ENCODE measurements at regions not wholly inside any gene's neighbourhood (a gene's known extent, or its start where the extent isn't known, plus 50 kb on each side); places are given as distances from the start of the nearest gene placed in this dataset.
A peak's percentile ranks its signal among the peaks of the same experiment; 100 is the strongest.

- no peak for DNase-seq (ENCODE audit: low read depth)
These were observed 52.5 kb upstream of the TTC29 start for GRCh38 chr4:146998157-146998556.

- DNase-seq (ENCODE audit: low read depth) = no peak
These were observed 58.5 kb upstream of the TTC29 start for GRCh38 chr4:147003956-147004809.

GRCh38 chr4:147006229-147006628 is 60.6 kb upstream of the TTC29 start:
- no peak for DNase-seq (ENCODE audit: low read depth)

GRCh38 chr4:147009875-147010274 is 64.2 kb upstream of the TTC29 start:
- no peak for DNase-seq (ENCODE audit: low read depth)

- no peak for DNase-seq (ENCODE audit: low read depth)
These were observed 65.7 kb upstream of the TTC29 start for GRCh38 chr4:147011411-147011810.

GRCh38 chr4:147012059-147012707 is 66.5 kb upstream of the TTC29 start:
- DNase-seq (ENCODE audit: low read depth) = no peak

- no peak for DNase-seq (ENCODE audit: low read depth)
These were observed 69.3 kb upstream of the TTC29 start for GRCh38 chr4:147014946-147015345.

GRCh38 chr4:147015491-147015890 is 69.8 kb upstream of the TTC29 start:
- DNase-seq (ENCODE audit: low read depth) = peak; percentile 32

- DNase-seq (ENCODE audit: low read depth) = no peak
These were observed 71.4 kb upstream of the TTC29 start for GRCh38 chr4:147017081-147017480.

- no peak for DNase-seq (ENCODE audit: low read depth)
These were observed 73.4 kb upstream of the TTC29 start for GRCh38 chr4:147019091-147019490.

- no peak for DNase-seq (ENCODE audit: low read depth)
These were observed 74.8 kb upstream of the TTC29 start for GRCh38 chr4:147020456-147020855.

- DNase-seq (ENCODE audit: low read depth) = no peak
These were observed 79.4 kb upstream of the TTC29 start for GRCh38 chr4:147025042-147025441.

GRCh38 chr4:147029296-147029695 is 83.6 kb upstream of the TTC29 start:
- no peak for DNase-seq (ENCODE audit: low read depth)

GRCh38 chr4:147034372-147034771 is 88.7 kb upstream of the TTC29 start:
- no peak for DNase-seq (ENCODE audit: low read depth)

GRCh38 chr4:147037069-147037468 is 91.4 kb upstream of the TTC29 start:
- no peak for DNase-seq (ENCODE audit: low read depth)

GRCh38 chr4:147039976-147040575 is 94.4 kb upstream of the TTC29 start:
- DNase-seq (ENCODE audit: low read depth) = no peak

- no peak for DNase-seq (ENCODE audit: low read depth)
These were observed 95.2 kb upstream of the TTC29 start for GRCh38 chr4:147040874-147041273.

- DNase-seq (ENCODE audit: low read depth) = no peak
These were observed 95.7 kb upstream of the TTC29 start for GRCh38 chr4:147041376-147041775.

GRCh38 chr4:147042046-147042445 is 96.4 kb upstream of the TTC29 start:
- DNase-seq (ENCODE audit: low read depth) = no peak

GRCh38 chr4:147044241-147044640 is 98.6 kb upstream of the TTC29 start:
- no peak for DNase-seq (ENCODE audit: low read depth)

- DNase-seq (ENCODE audit: low read depth) = no peak
These were observed 104.3 kb upstream of the TTC29 start for GRCh38 chr4:147049946-147050345.

GRCh38 chr4:147050356-147050765 is 104.7 kb upstream of the TTC29 start:
- DNase-seq (ENCODE audit: low read depth) = no peak

GRCh38 chr4:147052361-147052760 is 106.7 kb upstream of the TTC29 start:
- DNase-seq (ENCODE audit: low read depth) = no peak
